Stimulated activated CD8-positive, alpha-beta memory T cell treated with anti-CD3 and anti-CD28 coated beads, Interleukin-15, amount 100 ng/mL, for 24 hours (primary cell): ENCODE measurements at regions not wholly inside any gene's neighbourhood (a gene's known extent, or its start where the extent isn't known, plus 50 kb on each side); places are given as distances from the start of the nearest gene placed in this dataset.

Source experiments
- DNase-seq: peaks from one replicate; pipeline ENCODE4 v3.0.0-alpha.2; 2020; ENCODE audit warnings: low read depth

- no peak for DNase-seq
These were observed 213.7 kb downstream of the GXYLT1 start for GRCh38 chr12:41930866-41931437.

GRCh38 chr12:41924111-41924510 is 220.6 kb downstream of the GXYLT1 start:
- DNase-seq: no peak

DNA sequence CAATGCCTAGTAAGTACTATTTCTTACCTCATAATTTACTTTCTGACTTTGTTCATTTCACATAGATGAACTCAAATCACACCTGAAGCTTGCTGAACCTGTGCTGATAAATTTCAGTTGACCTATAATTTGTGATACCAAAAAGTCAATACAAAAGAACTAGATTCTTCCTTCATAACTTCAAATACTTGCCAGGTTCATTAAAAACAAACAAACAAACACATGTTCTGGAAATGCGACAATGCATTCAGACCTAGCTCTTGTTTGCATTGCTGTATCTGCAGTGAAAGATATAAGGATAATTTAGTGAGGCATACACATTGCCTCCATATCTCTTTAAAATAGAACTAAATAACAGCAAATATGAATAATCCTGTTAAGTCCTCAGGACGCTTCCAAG is 221.3 kb downstream of the GXYLT1 start:
- no peak for DNase-seq

DNA sequence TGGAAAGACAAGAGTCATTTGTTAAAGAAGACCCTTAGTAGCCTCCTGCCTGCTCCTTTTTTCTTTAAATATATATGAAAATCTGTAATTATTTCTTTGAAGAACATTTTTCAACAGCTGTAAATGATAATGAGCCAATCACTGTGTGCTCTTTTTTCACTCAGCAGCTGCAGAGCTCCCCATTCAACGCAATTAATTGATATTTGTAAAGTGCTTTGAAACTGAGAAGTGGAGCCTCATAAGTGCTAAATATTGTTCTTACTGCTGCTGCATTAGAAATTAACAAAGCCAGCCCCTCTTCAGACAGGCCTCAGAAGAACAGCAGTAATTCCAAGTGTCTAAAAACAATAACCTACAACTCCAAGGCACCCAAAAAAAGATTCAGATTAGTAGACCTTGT is 224.3 kb downstream of the GXYLT1 start:
- DNase-seq: no peak

DNA sequence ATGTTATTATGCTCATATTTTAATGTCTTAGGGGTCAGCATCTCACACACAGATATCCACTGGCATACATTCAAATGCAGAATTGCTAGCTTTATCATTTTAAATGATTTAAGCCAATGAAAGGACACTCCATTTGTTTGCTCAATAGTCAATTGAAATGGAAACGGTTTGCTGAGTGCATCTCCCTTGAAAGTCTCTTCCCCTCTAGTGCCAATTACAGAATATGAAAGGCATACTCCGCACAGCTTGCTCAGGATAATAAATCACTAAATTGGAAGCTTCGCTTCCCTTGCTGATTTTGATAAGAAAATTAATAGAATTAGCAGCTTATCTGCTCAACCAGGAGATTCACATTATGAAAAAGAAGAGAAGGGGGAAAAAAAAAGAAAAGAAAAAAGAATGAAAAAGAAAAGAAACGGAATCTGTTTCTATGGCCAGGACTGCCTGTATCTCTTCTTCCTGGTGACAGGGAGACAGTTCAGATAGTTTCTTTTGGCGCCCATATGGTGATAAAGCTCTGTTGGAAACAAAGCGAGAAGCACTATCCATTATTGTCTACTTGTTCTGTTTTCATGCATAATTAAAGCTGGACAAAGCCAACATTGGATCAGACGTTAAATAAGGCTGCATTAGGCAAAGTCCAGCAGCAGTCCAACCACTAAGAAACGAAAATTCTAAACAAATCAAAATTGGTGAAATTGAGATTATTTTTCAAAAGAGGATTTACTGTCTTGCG is 225.0 kb downstream of the GXYLT1 start:
- no peak for DNase-seq

- no peak for DNase-seq
These were observed 225.6 kb downstream of the GXYLT1 start for GRCh38 chr12:41919048-41919447.

DNA sequence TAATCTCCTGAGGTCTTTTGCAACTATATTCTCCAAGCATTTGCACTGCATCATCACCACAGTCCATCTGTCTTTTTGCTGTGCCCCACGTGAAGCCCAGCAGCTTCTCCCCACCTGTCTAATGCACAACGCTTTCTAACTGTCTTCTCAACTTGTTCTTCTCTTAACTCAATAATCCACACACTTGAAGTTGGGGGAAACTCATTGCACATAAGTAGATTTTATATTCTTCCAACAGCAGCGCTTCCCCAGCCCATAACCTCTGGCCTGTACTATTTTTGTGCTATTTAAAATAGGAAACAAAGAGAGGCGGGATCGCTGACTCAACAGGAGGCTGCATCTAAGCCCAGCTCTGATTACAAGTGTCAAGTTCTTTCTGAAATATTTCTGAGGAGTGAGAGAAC is 226.7 kb downstream of the GXYLT1 start:
- no peak for DNase-seq

- no peak for DNase-seq
These were observed 227.5 kb downstream of the GXYLT1 start for GRCh38 chr12:41917181-41917580.

- DNase-seq: no peak
These were observed 233.9 kb downstream of the GXYLT1 start for GRCh38 chr12:41910578-41911320.

DNA sequence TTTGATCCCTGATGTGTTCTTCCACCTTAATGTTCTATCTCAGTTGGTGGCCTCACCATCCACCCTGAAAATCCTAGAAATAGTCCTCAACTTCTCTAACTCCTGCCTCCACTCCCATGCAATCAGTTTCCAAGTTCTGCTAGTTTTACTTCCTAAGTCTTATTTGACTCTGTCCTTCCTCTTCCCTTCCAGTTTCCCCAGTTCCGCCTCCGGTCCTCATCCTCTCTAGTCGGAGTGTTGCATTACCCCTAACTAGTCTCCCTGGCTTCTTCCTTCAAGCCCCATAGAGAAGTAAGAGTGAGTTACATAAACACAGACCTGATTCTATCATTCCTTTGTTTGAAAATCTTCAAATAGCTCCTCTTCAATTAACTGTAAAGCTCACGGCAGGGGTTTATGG is 236.5 kb downstream of the GXYLT1 start:
- DNase-seq: no peak

DNA sequence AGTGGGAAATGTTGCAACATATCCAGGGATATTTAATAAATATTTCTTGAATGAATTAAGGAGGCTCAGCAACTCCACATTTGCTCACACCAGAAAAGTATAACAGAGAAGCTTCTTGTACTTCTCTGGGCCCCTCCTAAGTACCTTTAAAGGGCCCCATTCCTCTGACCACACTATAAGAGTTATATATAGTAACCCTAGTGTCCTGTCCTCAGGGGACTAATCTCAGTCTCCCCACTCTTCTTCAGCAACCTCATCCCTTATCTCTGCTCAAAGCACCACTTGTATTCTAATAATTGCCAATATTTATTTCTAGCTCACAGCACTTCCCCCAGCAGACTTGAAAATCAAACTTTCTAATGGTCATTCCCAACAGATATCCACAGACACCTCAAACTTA is 237.1 kb downstream of the GXYLT1 start:
- no peak for DNase-seq

- no peak for DNase-seq
These were observed 237.7 kb downstream of the GXYLT1 start for GRCh38 chr12:41907021-41907420.

DNA sequence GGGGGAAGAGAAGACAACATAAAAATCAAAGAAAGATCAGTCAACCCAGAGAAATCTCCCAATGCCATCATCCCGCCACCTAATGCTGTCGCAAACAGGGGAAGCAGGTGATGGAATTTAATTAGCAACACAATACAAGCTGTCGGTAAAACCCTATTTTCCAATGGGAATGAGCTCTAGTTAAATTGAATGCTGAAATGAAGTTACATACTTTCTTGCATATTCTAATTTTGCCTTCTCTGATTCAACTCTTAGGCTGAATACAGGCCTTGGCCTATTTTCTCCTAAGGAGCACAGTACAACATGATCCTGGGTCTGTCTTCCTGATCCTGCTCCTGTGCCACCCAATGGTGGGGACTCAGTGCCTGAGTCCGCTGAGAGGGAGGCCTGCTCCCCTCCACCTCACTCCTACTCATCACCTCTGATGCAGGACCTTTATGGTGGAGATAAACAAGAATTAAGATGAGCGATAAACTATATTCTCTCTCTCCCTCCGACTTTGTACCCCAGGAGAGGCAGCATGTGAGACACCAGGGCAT is 238.8 kb downstream of the GXYLT1 start:
- no peak for DNase-seq

- DNase-seq: no peak
These were observed 239.5 kb downstream of the GXYLT1 start for GRCh38 chr12:41905073-41905758.

DNA sequence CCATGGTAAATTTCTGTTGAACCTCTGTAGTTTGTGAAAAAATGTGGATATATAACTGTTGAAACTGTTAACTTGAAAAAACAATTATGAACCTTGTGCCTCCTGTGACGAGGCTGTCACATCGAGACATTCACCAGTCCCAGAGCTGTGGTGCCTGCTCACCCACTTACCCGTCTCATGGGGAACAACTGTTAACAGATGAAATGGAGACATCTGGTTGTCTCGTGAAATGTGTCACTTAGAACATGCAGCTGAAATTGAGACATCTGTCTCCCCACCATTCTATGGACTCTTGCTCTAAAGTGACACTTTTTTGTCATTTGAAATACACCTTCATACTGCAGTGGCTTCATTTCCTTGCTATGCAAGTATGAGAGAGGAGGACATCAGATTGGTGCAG is 240.6 kb downstream of the GXYLT1 start:
- no peak for DNase-seq

DNA sequence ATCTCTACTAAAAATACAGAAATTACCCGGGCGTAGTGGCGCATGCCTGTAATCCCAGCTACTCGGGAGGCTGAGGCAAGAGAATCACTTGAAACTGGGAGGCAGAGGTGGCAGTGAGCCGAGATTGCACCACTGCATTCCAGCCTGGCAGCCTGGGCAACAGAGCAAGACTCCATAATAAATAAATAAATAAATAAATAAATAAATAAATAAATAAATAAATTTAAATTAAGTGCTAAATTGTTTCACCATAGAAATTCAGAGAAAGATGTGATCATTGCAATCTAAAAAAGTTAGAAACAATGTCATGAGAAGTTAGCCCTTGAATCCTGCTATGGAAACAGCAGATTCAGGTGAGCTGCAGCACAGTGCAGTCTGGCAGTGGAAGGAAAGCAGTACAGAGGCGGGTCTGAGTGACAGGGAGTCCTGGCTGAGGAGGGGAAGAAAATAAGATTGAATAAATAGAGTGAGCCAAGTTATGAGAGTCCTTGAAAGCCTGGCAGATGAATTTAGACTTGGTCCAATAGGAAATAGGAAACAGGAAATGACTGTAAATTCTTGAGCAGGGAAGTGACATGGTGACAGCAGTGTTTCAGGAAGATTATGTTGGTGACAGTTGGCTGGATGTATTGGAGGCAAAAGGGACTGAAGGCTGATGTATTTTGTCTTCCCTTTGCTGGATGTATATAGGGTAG is 241.5 kb downstream of the GXYLT1 start:
- no peak for DNase-seq

DNA sequence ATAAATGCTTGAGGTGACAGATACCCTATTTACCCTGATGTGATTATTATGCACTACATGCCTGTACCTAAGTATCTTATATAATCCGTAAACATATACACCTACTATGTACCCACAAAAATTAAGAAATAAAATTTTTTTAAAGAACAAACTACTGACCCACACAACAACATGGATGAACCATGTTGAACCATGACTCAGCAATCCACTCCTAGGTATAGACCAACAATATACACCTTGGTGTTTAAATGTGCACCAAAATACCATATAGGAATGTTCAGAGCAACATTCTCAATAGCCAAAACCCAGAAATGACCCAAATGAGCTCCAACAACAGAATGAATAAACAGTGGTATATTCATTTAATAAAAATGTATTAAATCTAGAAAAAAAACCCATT is 245.1 kb downstream of the GXYLT1 start:
- DNase-seq: no peak

DNA sequence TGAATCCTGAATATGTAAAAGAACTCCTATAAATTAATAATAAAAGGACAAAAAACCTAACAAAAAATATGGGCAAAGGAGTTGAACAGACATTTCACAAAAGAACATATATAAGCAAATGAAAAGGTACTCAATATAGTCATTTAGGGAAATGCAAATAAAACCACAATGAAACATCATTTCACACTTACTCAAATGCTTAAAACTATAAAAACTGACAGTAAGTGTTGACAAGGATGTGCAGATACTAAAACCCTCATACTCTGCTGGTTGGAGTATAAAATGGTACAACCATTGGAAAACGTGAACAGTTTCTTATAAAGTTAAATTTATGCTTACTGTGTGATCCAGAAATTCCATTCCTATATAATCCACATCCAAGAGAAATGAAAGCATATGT is 247.1 kb downstream of the GXYLT1 start:
- no peak for DNase-seq

DNA sequence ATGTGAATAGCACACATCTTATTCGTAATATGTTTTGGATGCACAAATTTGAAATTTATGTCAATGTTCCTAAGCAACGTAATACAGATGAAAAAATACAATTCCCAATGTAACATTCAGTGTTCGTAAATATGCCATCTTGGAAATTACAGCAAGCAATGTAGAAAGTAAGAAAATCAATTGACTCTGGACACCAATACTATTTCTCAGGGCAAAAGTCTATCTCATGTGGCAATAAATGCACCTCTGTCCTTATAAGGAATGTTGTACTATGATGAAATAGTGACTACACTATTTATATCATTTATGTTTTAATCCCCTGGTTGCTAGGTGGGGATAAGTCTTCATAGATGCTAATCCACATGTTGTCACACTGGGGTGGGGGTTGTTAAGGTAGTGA is 251.2 kb downstream of the GXYLT1 start:
- no peak for DNase-seq

- no peak for DNase-seq
These were observed 252.4 kb downstream of the GXYLT1 start for GRCh38 chr12:41892302-41892701.

DNA sequence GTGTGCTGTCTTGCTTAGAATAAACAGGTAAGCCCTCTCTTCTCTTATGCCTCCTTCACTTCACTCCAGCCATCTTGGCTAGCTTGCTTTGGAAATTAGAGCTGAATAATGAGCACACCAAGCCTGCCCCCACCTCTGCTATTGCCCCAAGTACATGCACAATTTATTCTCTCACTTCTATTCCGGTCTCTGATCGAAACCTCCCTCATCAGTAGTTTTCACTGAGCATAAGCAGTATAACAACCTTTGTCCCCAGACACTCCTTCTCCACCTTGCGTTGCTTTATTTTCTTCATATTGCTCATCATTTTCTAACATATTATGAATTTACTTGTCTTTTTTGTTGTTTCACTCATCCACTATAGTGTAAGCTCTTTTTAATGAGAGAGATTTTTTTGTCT is 253.4 kb downstream of the GXYLT1 start:
- DNase-seq: no peak

GRCh38 chr12:41888285-41888684 is 256.4 kb downstream of the GXYLT1 start:
- no peak for DNase-seq
